Naive thymus-derived CD4-positive, alpha-beta T cell (primary cell): ENCODE measurements at regions not wholly inside any gene's neighbourhood (a gene's known extent, or its start where the extent isn't known, plus 50 kb on each side); places are given as distances from the start of the nearest gene placed in this dataset.

Source experiments
- ATAC-seq: fragments of 150-1000 bp; cut with Tn5 transposase; 2 replicates; pipeline ENCODE4 v1.10.0; 2021; ENCODE audit warnings: mild to moderate bottlenecking, moderate library complexity
- CTCF ChIA-PET: fragments of 350-600 bp; sonication (Branson Sonifier 250); formaldehyde crosslinking; loops from one replicate; lab custom pipeline; 2021; ENCODE audit warnings: antibody characterized with exemption; lab: Charles Lee
- POLR2A ChIA-PET: fragments of 350-600 bp; sonication (Branson Sonifier 250); formaldehyde crosslinking; loops from one replicate; lab custom pipeline; 2021; ENCODE audit warnings: antibody characterized with exemption, inconsistent platforms; lab: Charles Lee
- DNase-seq, 9 donors: peaks; one replicate each; pipeline versions ENCODE4 v3.0.0 to v3.0.0-alpha.2; 2020 to 2022; ENCODE audit warnings: mixed read lengths in 1 of 9
- H3K27ac ChIP-seq: one replicate; pipeline ENCODE4 v1.7.0; 2013; ENCODE audit warnings: mild to moderate bottlenecking, low read depth, low read length, moderate library complexity
- H3K27me3 ChIP-seq, 2 donors: one replicate each; pipeline ENCODE4 v1.7.0; 2013; ENCODE audit warnings: low read length in 2 of 2, mild to moderate bottlenecking in 2 of 2, moderate library complexity in 2 of 2; ENCODE audit not compliant: control insufficient read depth in 2 of 2, insufficient read depth in 2 of 2
- H3K36me3 ChIP-seq, 3 experiments: 1 replicate in 2 of 3; 2 replicates in 1 of 3; pipeline ENCODE4 v1.7.0; 2013; ENCODE audit warnings: low read length in 3 of 3, mild to moderate bottlenecking in 3 of 3, moderate library complexity in 1 of 3; ENCODE audit not compliant: insufficient read depth in 3 of 3, control insufficient read depth in 2 of 3
- H3K4me1 ChIP-seq, 2 donors: one replicate each; pipeline ENCODE4 v1.7.0; 2013; ENCODE audit warnings: low read length in 2 of 2, mild to moderate bottlenecking in 2 of 2, moderate library complexity in 1 of 2; ENCODE audit not compliant: control insufficient read depth in 2 of 2, insufficient read depth in 2 of 2
- H3K4me3 ChIP-seq: 2 replicates; pipeline ENCODE4 v1.7.0; 2013; ENCODE audit warnings: mild to moderate bottlenecking, low read length
- H3K9me3 ChIP-seq, 3 experiments: 1 replicate in 2 of 3; 2 replicates in 1 of 3; pipeline ENCODE4 v1.7.0; 2013; ENCODE audit warnings: low read length in 3 of 3; ENCODE audit not compliant: control insufficient read depth in 2 of 3
- H3K27ac Mint-ChIP-seq, 9 donors: one replicate each; pipeline ENCODE4 v1.8.0; 2020 to 2022; ENCODE audit warnings: mixed read lengths in 9 of 9, mild to moderate bottlenecking in 8 of 9, moderate library complexity in 5 of 9, inconsistent platforms in 2 of 9
- H3K27me3 Mint-ChIP-seq, 5 donors: one replicate each; pipeline ENCODE4 v1.8.0; 2021 to 2022; ENCODE audit warnings: mixed read lengths in 5 of 5, mild to moderate bottlenecking in 1 of 5
- H3K36me3 Mint-ChIP-seq, 5 donors: one replicate each; pipeline ENCODE4 v1.8.0; 2020 to 2022; ENCODE audit warnings: mixed read lengths in 5 of 5, mild to moderate bottlenecking in 3 of 5, inconsistent platforms in 1 of 5
- H3K4me1 Mint-ChIP-seq, 7 donors: one replicate each; pipeline ENCODE4 v1.8.0; 2020 to 2022; ENCODE audit warnings: mixed read lengths in 7 of 7, mild to moderate bottlenecking in 3 of 7, inconsistent platforms in 1 of 7
- H3K4me3 Mint-ChIP-seq, 10 donors: one replicate each; pipeline ENCODE4 v1.8.0; 2020 to 2022; ENCODE audit warnings: mild to moderate bottlenecking in 10 of 10, mixed read lengths in 10 of 10, moderate library complexity in 6 of 10, inconsistent platforms in 2 of 10
- H3K9me3 Mint-ChIP-seq, 11 donors: one replicate each; pipeline ENCODE4 v1.8.0; 2020 to 2022; ENCODE audit warnings: mixed read lengths in 11 of 11, mild to moderate bottlenecking in 4 of 11, inconsistent platforms in 1 of 11, moderate library complexity in 1 of 11
- intact Hi-C, 2 donors: fragments of 100-400 bp; cut with micrococcal nuclease; formaldehyde crosslinking; loops; one replicate each; pipeline ENCODE4 v1.15.1; 2023

DNA sequence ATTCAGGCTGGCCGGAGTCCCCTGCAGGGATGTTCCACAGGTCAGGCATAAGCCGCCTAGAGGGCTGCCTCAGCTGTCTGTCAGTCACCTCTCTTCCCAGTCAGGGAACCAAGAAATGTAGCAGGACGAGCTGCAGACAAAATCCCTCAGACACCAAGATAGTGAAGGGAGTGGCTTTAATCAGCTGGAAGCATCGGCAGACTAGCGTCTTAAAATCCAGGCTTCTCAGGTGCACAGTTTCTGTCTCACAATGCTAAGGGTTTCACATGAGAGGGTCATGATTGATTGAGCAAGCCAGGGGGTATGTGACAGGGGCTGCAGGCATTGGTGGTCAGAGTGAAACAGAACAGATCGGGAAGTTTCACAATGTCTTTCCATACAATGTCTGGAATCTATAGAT, 247.2 kb downstream of the CDH10 start:
- Mint-ChIP-seq H3K27ac (no peak overlapping the region), H3K9me3 (peaks cover 11 to 40% (median 26%) of the 10 kb centered on the region in 11 donors), H3K36me3 (peaks cover 0 to 3% (median 0%) of the 10 kb centered on the region in 5 donors), H3K27me3 (no peaks in the 10 kb centered on the region), H3K4me3 (no peak overlapping the region), H3K4me1 (no peaks in the 10 kb centered on the region)
- ChIA-PET POLR2A (no interaction called here), CTCF (no interaction called here)
- ATAC-seq (no peak), DNase-seq (no peak)
- Histone ChIP-seq H3K36me3 (no peaks in the 10 kb centered on the region), H3K27me3 (no peaks in the 10 kb centered on the region), H3K4me3 (no peak overlapping the region), H3K27ac (no peak overlapping the region), H3K4me1 (no peaks in the 10 kb centered on the region), H3K9me3 (peaks cover 0 to 6% (median 3%) of the 10 kb centered on the region in 3 experiments)
- intact Hi-C loops, result no loop called here

GRCh38 chr5:24401773-24402172, 243.0 kb downstream of the CDH10 start:
- Histone ChIP-seq H3K9me3 (peaks cover 0 to 6% (median 3%) of the 10 kb centered on the region in 3 experiments), H3K4me1 (no peaks in the 10 kb centered on the region), H3K36me3 (no peaks in the 10 kb centered on the region), H3K4me3 (no peak overlapping the region), H3K27ac (no peak overlapping the region), H3K27me3 (no peaks in the 10 kb centered on the region)
- intact Hi-C loops, result no loop called here
- Mint-ChIP-seq H3K9me3 (peaks cover 12 to 41% (median 23%) of the 10 kb centered on the region in 11 donors), H3K27ac (no peak overlapping the region), H3K4me3 (no peak overlapping the region), H3K27me3 (no peaks in the 10 kb centered on the region), H3K36me3 (peaks cover 0 to 4% (median 0%) of the 10 kb centered on the region in 5 donors), H3K4me1 (no peaks in the 10 kb centered on the region)
- no peak for ATAC-seq
- ChIA-PET POLR2A (no interaction called here), CTCF (no interaction called here)
- DNase-seq, result no peak

GRCh38 chr5:24407466-24407865, 237.3 kb downstream of the CDH10 start:
- CTCF ChIA-PET, result no interaction called here
- H3K4me1 Mint-ChIP-seq, result no peaks in the 10 kb centered on the region
- POLR2A ChIA-PET, result no interaction called here
- H3K27ac ChIP-seq, result no peak overlapping the region
- H3K27ac Mint-ChIP-seq, result no peak overlapping the region
- DNase-seq, result no peak
- H3K27me3 Mint-ChIP-seq, result no peaks in the 10 kb centered on the region
- peaks cover 0 to 3% (median 0%) of the 10 kb centered on the region in 5 donors for H3K36me3 Mint-ChIP-seq
- H3K27me3 ChIP-seq, result no peaks in the 10 kb centered on the region
- no peak overlapping the region for H3K4me3 Mint-ChIP-seq
- ATAC-seq, result no peak
- no peaks in the 10 kb centered on the region for H3K4me1 ChIP-seq
- H3K4me3 ChIP-seq, result no peak overlapping the region
- intact Hi-C loops, result no loop called here
- no peaks in the 10 kb centered on the region for H3K9me3 ChIP-seq
- H3K36me3 ChIP-seq, result no peaks in the 10 kb centered on the region
- peaks cover 2 to 17% (median 4%) of the 10 kb centered on the region in 11 donors for H3K9me3 Mint-ChIP-seq

DNA sequence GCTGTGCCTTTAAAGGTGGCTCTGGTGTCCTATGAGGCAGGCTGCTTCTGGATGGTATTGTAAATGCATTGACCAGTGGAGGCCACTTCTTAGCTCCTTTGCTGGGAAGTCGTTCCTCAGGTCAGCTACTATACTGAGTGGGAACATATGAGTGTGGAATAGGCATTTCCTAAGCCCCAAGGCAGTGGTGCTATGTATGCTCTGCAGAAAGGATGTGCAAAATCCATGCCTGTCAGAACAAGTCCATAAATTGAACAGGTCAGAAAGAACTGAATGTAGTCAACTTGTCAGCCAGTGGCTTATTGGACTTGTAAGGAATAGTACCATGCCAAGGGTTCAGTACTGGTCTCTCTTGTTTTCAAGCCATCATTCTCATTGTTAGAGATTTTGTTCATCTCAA, 216.4 kb downstream of the CDH10 start:
- Mint-ChIP-seq H3K27me3 (no peaks in the 10 kb centered on the region), H3K9me3 (peaks cover 3 to 15% (median 7%) of the 10 kb centered on the region in 11 donors), H3K27ac (no peak overlapping the region), H3K4me1 (no peaks in the 10 kb centered on the region), H3K4me3 (no peak overlapping the region), H3K36me3 (no peaks in the 10 kb centered on the region)
- intact Hi-C loops, result no loop called here
- ATAC-seq (no peak), DNase-seq (no peak)
- H3K36me3 ChIP-seq, result no peaks in the 10 kb centered on the region
- H3K27ac ChIP-seq, result no peak overlapping the region
- CTCF ChIA-PET, result interaction anchor here (0.6 kb wide), 1 partner anchor 9 kb away, joined by 3 read pairs; no protein-coding TSS in a partner anchor
- H3K27me3 ChIP-seq, result no peaks in the 10 kb centered on the region
- POLR2A ChIA-PET, result no interaction called here
- no peak overlapping the region for H3K4me3 ChIP-seq
- H3K9me3 ChIP-seq, result no peaks in the 10 kb centered on the region
- no peaks in the 10 kb centered on the region for H3K4me1 ChIP-seq

DNA sequence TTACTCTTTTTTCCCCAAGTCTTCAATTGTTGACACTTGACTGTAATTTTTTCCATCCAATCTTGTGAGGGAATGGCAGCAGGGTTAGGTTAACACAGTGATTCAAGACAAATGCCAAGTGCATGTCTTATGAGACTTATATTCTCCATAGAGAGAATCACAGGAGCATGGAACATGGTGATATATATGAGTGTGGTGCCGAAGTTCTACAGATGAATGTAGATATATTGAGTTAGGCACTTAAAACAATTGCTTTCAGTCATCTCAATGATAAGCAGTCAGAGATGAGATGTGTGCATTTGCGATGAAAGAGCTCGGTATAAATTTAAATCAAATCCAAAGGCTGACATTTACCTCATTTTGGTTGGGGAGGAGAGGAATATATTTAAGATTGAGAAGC, 211.2 kb downstream of the CDH10 start:
- H3K4me1 Mint-ChIP-seq, result no peaks in the 10 kb centered on the region
- DNase-seq (no peak), ATAC-seq (no peak)
- no peaks in the 10 kb centered on the region for H3K4me1 ChIP-seq
- no peaks in the 10 kb centered on the region for H3K27me3 Mint-ChIP-seq
- H3K27me3 ChIP-seq, result no peaks in the 10 kb centered on the region
- POLR2A ChIA-PET, result no interaction called here
- no peak overlapping the region for H3K27ac Mint-ChIP-seq
- H3K36me3 ChIP-seq, result no peaks in the 10 kb centered on the region
- no peak overlapping the region for H3K4me3 ChIP-seq
- CTCF ChIA-PET, result no interaction called here
- H3K9me3 ChIP-seq, result no peaks in the 10 kb centered on the region
- no peak overlapping the region for H3K27ac ChIP-seq
- intact Hi-C loops, result no loop called here
- H3K36me3 Mint-ChIP-seq, result no peaks in the 10 kb centered on the region
- H3K4me3 Mint-ChIP-seq, result no peak overlapping the region
- H3K9me3 Mint-ChIP-seq, result peaks cover 0 to 18% (median 8%) of the 10 kb centered on the region in 11 donors
